Stomach (tissue), 4 donors: ENCODE measurements at regions not wholly inside any gene's neighbourhood (a gene's known extent, or its start where the extent isn't known, plus 50 kb on each side); places are given as distances from the start of the nearest gene placed in this dataset.

ENCODE experiments used
- EP300 ChIP-seq: sonication (generic); formaldehyde crosslinking; IDR thresholded peaks from one replicate; pipeline ENCODE4 v1.6.1; 2017; ENCODE audit warnings: antibody characterized with exemption
- POLR2A ChIP-seq, 4 donors: fragments of 450-650 bp; IDR thresholded peaks; one replicate each; pipeline ENCODE4 v1.6.1; 2016; ENCODE audit warnings: antibody characterized with exemption in 4 of 4, control low read depth in 2 of 4, mild to moderate bottlenecking in 1 of 4, moderate library complexity in 1 of 4
- TF ChIP-seq, protein P1 (sequence below), 7 experiments: fragments of 450-650 bp in 4 of 7; fragments of 200-600 bp in 3 of 7; sonication (generic) in 3 of 7; IDR thresholded peaks; one replicate each; pipeline ENCODE4 v1.5.1; 2016 to 2019; ENCODE audit warnings: antibody characterized with exemption in 7 of 7, control low read depth in 2 of 7, mild to moderate bottlenecking in 1 of 7

DNA sequence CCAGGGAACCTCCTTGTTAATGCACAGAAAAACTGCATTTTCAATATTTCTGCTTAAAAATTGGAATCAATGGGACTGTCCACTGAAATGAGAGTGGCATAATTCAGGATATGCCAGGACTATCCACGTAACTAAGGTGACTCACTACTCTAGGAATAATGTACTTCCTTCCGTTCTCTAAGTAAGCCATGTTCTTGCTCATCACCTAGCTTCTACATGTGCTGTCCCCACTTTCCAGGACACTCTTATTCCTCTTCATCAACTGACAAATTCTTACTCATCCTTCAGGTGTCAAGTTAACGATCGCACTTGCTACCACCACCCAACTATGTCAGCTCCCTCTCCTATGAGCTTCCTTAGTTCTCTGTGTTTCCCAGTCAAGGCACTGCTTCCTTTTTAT is 342.8 kb upstream of the F9 start:
- TF ChIP-seq, protein P1, sequence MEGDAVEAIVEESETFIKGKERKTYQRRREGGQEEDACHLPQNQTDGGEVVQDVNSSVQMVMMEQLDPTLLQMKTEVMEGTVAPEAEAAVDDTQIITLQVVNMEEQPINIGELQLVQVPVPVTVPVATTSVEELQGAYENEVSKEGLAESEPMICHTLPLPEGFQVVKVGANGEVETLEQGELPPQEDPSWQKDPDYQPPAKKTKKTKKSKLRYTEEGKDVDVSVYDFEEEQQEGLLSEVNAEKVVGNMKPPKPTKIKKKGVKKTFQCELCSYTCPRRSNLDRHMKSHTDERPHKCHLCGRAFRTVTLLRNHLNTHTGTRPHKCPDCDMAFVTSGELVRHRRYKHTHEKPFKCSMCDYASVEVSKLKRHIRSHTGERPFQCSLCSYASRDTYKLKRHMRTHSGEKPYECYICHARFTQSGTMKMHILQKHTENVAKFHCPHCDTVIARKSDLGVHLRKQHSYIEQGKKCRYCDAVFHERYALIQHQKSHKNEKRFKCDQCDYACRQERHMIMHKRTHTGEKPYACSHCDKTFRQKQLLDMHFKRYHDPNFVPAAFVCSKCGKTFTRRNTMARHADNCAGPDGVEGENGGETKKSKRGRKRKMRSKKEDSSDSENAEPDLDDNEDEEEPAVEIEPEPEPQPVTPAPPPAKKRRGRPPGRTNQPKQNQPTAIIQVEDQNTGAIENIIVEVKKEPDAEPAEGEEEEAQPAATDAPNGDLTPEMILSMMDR (IDR thresholded peaks at IDR 0.05), result no peak
- TF ChIP-seq EP300 (no peak), POLR2A (IDR thresholded peaks at IDR 0.05) (no peak)
